ENCODE measurements at regions not wholly inside any gene's neighbourhood (a gene's known extent, or its start where the extent isn't known, plus 50 kb on each side); places are given as distances from the start of the nearest gene placed in this dataset.
"Not testable (repeated sequence)": the region's sequence is repeated elsewhere in the genome, so short reads cannot be mapped to it uniquely, and the experiment has no call there.

GRCh38 chr12:4154672-4155225, 118.8 kb upstream of the CCND2 start:
- no peak for ATAC-seq

- peak; percentile 74 to 80 for ATAC-seq
These were observed 120.1 kb upstream of the CCND2 start for GRCh38 chr12:4153343-4153892.

- peak; percentile 49 to 52 for ATAC-seq
These were observed 121.3 kb upstream of the CCND2 start for GRCh38 chr12:4152145-4152795.

- ATAC-seq = no peak
These were observed 122.0 kb upstream of the CCND2 start for GRCh38 chr12:4151362-4152121.

GRCh38 chr12:4150355-4150754, 123.2 kb upstream of the CCND2 start:
- ATAC-seq = not testable (repeated sequence)

- no peak for ATAC-seq
These were observed 125.0 kb upstream of the CCND2 start for GRCh38 chr12:4148418-4149056.

- ATAC-seq = no peak
These were observed 126.5 kb upstream of the CCND2 start for GRCh38 chr12:4147031-4147481.

- ATAC-seq = peak; percentile 66 to 72
These were observed 127.3 kb upstream of the CCND2 start for GRCh38 chr12:4145990-4146859.

GRCh38 chr12:4144676-4145075, 128.9 kb upstream of the CCND2 start:
- no peak for ATAC-seq

GRCh38 chr12:4143896-4144295, 129.7 kb upstream of the CCND2 start:
- no peak for ATAC-seq

GRCh38 chr12:4141348-4142270, 132.0 kb upstream of the CCND2 start:
- peak; percentile 25 to 49 for ATAC-seq

- ATAC-seq = no peak
These were observed 132.8 kb upstream of the CCND2 start for GRCh38 chr12:4140581-4141301.

- no peak for ATAC-seq
These were observed 134.4 kb upstream of the CCND2 start for GRCh38 chr12:4139191-4139590.

GRCh38 chr12:4138532-4138931, 135.0 kb upstream of the CCND2 start:
- not testable (repeated sequence) for ATAC-seq

GRCh38 chr12:4138051-4138450, 135.5 kb upstream of the CCND2 start:
- no peak for ATAC-seq

GRCh38 chr12:4137441-4137840, 136.1 kb upstream of the CCND2 start:
- no peak for ATAC-seq

GRCh38 chr12:4137015-4137414, 136.5 kb upstream of the CCND2 start:
- ATAC-seq = no peak

GRCh38 chr12:4135919-4136605, 137.5 kb upstream of the CCND2 start:
- peak; percentile 92 to 93 for ATAC-seq

- ATAC-seq = no peak
These were observed 138.9 kb upstream of the CCND2 start for GRCh38 chr12:4134448-4135263.
